HUDEP-2 (cell line): ENCODE measurements at regions not wholly inside any gene's neighbourhood (a gene's known extent, or its start where the extent isn't known, plus 50 kb on each side); places are given as distances from the start of the nearest gene placed in this dataset.

Source experiments
- DNase-seq, 76 experiments: peaks; one replicate each; lab custom pipeline; 2025; ENCODE audit not compliant: unreplicated experiment in 76 of 76; lab: John Stamatoyannopoulos, UW

- no peak for DNase-seq
These were observed 107.7 kb upstream of the UQCRFS1 start for GRCh38 chr19:29320618-29321017.

GRCh38 chr19:29321116-29321515, 108.2 kb upstream of the UQCRFS1 start:
- DNase-seq, result no peak

- DNase-seq, result no peak
These were observed 110.1 kb upstream of the UQCRFS1 start for GRCh38 chr19:29323021-29323430.

- DNase-seq, result no peak
These were observed 110.7 kb upstream of the UQCRFS1 start for GRCh38 chr19:29323440-29324290.

GRCh38 chr19:29324291-29324680, 111.3 kb upstream of the UQCRFS1 start:
- no peak for DNase-seq

GRCh38 chr19:29324717-29325116, 111.8 kb upstream of the UQCRFS1 start:
- no peak for DNase-seq

GRCh38 chr19:29325241-29325975, 112.5 kb upstream of the UQCRFS1 start:
- DNase-seq, result no peak

- DNase-seq, result peak in 24 of 76 experiments; percentile 4 to 58 (median 19)
These were observed 113.4 kb upstream of the UQCRFS1 start for GRCh38 chr19:29326351-29326750.

- DNase-seq, result no peak
These were observed 114.2 kb upstream of the UQCRFS1 start for GRCh38 chr19:29326849-29327840.

GRCh38 chr19:29328586-29328985, 115.6 kb upstream of the UQCRFS1 start:
- DNase-seq, result no peak

GRCh38 chr19:29329460-29330134, 116.6 kb upstream of the UQCRFS1 start:
- peak in 44 of 76 experiments; percentile 2 to 69 (median 31) for DNase-seq

GRCh38 chr19:29336425-29336824, 123.5 kb upstream of the UQCRFS1 start:
- DNase-seq, result no peak

- DNase-seq, result no peak
These were observed 124.1 kb upstream of the UQCRFS1 start for GRCh38 chr19:29337029-29337428.

GRCh38 chr19:29338480-29338879, 125.5 kb upstream of the UQCRFS1 start:
- no peak for DNase-seq

- no peak for DNase-seq
These were observed 129.8 kb upstream of the UQCRFS1 start for GRCh38 chr19:29342721-29343120.

GRCh38 chr19:29364224-29364726, 151.3 kb upstream of the UQCRFS1 start:
- DNase-seq, result no peak

GRCh38 chr19:29364999-29365398, 152.0 kb upstream of the UQCRFS1 start:
- no peak for DNase-seq

- no peak for DNase-seq
These were observed 153.0 kb upstream of the UQCRFS1 start for GRCh38 chr19:29365836-29366417.

- no peak for DNase-seq
These were observed 153.8 kb upstream of the UQCRFS1 start for GRCh38 chr19:29366757-29367156.
